Stimulated activated CD8-positive, alpha-beta memory T cell treated with anti-CD3 and anti-CD28 coated beads, Interleukin-7, amount 100 ng/mL, for 48 hours (primary cell): ENCODE measurements at regions not wholly inside any gene's neighbourhood (a gene's known extent, or its start where the extent isn't known, plus 50 kb on each side); places are given as distances from the start of the nearest gene placed in this dataset.

Source experiments
- DNase-seq, 2 donors: peaks; one replicate each; pipeline ENCODE4 v3.0.0-alpha.2; 2020; ENCODE audit warnings: low read depth in 1 of 2; ENCODE audit errors: extremely low read depth in 1 of 2

DNA sequence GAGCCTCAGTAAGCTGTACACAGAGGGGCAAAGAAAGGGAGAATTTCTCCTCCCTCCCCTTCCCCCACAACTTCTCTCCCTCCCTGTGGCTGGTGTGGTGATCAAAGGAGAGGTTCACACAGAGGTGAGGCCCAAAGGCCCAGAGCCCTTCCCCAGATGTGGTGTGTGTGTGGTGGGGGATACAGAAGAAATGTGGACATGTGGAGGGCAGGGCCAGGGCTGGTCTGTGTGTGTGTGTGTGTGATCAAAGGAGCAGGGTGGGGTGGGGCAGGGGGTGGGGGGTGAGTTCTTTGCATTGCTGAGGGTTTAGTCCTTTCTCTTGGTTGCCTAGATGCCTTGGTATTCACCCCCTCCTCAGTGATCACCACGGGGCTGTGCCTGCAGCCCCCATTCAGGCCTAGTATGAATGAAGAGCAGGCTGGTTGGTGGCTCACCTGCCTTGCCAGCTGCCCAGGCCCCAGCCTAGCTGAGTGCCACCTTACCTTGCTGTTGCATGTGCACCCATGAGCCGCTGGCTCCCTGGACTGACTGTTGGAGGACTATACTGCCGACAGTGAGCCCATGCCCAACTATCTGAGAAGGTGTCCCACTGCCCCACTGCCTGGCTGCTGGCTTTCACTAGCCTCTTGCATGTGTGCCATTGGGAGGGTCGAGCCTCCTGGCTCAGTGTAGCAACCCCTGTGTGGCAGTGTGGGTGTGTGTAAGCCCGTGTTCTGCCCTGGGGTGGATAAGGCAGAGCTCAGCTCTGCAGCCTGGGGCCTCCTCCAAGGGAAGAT lies 101.9 kb downstream of the EFNB1 start:
- DNase-seq: no peak

DNA sequence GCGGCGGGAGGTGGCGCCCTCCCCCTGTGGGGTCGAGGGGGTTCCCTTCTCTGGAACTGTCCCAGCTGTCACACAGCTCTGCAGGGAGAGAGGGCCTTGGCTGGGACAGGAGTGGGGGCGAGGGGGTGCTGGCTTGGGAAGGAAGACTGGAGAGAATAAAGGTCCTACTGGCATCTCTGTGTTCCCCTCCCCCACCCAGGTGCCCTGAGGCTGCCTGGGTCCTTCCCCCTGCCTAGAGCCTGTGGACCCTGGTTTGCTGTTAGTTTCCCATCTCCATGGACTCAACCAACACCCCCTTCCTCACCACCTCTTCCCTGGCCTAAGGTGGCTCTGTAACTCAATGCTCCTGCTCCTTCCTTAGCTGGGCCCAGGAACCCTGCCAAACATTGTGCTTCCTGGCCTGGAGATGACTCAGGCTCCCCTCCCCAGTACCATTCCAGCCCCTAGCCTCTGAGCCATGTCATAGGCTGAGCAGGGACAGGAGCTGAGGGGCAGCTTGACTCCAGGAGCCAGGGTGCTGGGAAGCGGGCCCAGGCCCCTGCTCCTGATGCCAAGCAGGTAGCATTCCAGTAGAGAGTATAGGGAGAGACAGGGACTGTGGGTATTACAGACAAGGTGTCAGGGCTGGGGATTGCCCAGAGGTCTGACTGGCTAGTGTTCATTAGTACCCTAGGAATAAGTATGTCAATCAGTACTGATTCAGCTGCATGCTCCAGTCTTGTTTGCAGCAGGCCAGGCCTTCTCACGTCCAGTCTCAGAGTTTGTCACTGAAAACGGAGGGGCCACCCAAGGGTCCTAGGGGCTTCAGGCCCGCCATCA lies 100.7 kb downstream of the EFNB1 start:
- no peak for DNase-seq

DNA sequence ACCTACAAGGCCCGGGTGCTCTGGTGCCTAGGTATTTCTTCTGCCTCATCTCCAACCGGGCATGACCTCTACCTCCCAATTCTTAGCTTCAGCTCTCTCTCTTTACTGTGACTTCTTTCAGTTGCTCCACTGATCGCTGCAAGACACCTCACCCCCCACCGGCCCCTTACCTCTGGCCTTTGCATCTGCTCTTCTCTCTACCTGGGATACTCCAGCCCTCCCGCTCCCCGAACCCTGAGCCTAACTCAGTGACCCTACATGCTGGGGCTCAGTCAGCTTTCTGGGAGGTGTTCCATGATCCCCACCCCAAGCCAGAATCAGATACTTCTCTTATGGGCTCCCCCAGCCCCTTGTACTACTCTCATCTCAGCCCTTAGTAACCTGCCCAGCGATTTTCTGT lies 99.6 kb downstream of the EFNB1 start:
- no peak for DNase-seq

DNA sequence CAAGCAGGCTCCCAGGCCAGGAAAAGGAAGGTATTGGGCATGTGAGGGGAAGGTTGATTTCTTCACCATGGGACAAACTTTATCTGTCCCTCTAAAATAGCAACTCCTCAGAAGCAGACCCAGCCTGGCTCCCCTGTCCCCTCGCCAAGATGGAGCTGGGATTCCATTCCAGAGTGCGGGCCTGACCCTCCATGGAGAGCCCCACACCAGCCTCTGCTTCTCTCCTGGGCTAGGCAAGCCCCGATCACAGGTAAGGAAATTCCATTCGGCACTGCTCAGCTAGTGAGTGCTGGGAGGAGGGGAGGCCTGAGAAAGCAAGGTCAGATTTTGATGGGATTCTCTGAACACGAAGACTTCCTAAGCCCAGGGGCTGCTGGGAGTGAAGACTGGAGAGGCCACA lies 98.4 kb downstream of the EFNB1 start:
- DNase-seq: no peak

DNA sequence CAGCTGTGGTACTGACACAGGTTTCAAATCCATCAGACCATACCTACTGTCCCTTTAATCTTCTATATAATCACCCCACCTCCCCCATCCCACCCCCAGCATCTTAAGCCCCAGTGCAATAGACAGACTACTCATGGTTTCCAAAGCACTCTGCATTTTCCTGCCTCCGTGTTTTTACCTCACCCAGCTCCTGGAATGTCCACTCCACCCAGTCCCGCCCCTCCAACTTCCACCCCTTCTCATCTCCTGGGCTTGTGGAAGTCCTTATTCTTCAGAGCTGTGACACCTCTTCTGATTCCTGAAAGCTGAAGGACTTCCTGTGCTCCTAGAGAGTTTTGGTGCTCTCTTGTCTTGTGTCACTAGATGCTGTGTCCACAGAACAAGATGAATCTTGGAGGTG lies 94.3 kb downstream of the EFNB1 start:
- no peak for DNase-seq

DNA sequence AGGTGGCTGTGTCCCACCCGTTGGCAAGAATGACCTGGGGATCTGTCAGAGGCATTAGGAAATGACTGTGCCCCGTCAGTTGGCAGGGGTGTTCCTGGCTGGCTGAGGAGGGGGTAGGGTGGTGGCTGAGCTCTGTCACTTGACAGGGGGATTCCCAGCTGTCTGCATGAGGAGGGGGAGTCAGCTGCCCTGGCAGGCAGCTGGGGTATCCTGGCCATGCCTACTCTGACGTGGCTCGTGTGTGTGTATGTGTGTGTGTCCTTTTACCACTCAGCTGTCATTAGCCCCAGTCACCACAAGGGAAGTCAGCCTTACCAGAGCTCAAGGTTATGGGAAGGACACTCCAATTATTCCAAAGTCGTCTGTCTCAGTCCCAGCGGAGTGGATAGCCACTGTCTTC lies 93.2 kb downstream of the EFNB1 start:
- DNase-seq: no peak

DNA sequence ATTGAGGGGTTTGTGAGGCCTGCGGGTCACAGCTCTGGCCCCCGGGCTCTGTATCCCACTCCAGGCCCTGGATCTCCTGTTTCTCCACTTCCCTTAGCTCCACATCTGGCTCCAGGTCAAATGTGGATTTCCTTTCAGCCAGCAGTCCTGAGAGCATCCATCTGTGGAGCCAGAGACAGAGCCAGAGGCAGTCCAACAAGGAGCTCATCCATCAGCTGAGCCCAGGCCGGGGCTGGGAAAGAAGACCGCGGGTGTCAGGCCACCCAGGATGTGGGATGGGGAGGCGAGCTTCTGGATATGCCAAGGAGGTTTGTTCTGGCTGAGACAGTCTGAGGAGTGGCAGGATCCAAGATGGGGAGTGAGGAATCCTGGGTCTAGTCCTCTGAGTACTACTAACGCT lies 91.7 kb downstream of the EFNB1 start:
- DNase-seq: no peak

DNA sequence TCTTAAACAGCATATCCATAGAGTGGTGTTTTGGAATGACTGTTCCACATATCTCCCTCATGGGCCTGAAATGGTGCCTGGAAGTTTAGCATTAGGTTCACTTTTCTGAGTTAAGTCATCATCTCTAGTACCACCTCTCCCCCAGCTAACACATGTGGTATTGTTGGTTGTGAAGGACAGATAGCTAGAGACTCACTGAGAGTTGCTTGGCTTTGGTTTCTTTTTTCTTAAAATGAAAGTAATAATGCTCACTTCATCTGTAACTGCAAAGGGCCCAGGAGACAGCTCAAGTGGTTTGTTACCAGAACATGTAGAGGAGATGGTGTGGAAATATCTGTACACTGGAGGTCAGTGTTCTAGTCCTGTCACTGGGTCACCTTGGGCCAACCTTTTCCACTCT lies 90.9 kb downstream of the EFNB1 start:
- no peak for DNase-seq

DNA sequence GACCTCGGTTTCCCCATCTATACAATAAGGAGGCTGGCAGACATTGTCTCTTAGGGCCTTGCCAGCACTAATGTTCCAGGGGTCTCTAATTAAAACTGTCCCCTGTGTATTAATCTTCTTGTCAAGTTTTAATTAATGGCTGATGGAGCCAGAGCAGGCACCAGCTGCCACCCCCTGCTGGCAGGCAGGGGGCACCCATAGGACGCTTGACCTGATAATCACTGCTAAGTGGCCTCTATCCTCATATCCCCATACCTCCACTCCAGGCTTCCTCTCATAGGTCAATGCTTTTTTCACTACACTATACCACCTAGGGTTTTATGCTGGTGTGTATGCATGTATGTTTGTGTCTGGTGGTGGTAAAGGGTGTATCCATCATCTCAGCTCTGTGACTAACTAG lies 89.4 kb downstream of the EFNB1 start:
- no peak for DNase-seq

DNA sequence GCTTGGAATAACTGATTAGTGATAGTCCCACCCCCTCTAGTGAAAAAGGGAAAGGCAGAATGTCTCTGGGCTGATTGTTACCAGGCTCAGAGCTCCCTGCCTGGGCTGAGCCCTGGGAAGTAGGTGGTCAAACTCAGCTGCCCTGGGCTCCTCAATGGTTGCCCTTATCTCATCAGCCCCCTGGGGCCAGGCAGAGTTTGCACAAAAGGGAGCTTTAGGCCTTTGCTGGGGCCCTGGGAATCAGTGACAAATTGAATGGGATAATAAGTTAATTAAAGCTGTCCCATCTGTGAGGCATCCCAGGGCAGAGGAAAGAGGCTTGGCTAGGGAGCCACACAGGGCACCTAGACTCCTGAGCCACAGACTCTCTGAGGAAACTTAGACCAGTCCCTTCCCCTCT lies 89.0 kb downstream of the EFNB1 start:
- DNase-seq: no peak

DNA sequence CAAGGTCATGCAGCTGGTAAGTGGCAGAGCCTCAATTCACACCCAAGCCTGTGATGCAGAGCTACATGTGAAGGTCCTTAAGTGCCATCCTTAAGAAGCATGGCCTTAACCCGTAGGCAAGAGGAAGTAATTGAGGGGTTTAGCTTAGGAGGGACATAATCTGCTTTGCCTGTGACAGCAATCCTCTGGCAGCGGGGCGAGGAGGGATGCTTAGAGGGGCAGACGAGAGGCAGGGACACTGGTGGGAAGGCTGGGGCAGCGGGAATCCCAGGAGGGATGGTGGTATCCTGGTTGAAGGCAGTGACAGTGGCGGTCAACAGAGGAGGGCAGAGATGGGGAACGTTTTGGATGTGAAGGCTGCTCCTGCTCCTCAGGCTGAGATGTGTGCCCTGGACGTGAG lies 88.1 kb downstream of the EFNB1 start:
- no peak for DNase-seq

DNA sequence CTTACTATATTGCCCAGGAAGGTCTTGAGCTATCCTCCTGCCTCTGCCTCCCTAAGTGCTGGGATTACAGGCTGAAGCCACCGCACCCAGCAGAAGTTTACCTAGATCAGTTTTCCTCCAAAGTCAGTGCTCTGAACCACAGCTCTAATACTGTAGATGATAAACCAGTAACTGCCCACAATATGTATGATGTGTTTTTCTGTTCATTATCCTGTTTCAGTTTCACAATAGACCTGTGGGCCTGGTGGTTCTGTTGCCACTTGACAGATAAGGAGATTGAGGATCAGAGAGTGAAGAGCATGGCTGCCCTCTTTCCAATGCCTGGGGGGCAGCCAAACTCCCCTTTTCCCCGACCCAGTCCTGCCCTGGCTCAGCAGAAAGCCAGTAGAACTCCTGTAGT lies 87.0 kb downstream of the EFNB1 start:
- DNase-seq: no peak

DNA sequence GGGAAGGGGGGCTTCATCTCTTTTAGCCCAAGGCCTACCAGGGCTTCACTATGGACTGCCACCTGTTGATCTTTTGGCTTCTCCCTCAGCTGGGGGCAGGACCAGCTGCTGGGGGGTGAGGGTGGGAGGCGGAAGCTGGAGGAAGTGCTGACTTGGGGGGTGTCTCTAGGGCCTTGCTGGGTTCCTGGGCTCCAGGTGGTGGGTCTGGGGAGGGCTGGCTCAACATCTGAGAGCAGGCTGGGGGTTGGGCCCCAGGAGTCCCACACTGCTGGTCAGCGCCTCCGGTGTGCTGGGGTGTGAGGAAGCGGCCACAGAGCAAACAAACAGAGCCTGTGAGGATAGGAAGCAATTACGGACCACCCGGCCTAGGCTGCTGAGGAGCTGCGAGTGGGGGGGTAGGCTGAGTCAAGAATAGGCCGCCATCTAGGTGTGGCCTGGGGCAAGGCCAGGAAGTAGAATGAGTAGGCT lies 85.7 kb downstream of the EFNB1 start:
- DNase-seq: no peak

DNA sequence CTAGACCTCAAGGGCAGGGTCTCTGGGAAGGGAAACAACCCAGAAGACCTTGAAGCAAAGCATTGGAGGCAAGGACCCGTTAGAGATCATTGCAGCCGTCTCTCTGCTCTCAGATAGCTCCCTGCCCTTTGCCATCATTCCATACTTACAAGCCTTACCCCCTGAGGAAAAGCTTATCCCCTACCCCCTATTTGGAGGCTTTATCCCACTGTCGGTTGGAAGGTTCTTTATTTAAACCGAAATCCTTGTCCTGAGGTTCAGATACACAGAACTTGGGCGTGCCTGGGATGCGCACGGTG lies 84.4 kb downstream of the EFNB1 start:
- no peak for DNase-seq

DNA sequence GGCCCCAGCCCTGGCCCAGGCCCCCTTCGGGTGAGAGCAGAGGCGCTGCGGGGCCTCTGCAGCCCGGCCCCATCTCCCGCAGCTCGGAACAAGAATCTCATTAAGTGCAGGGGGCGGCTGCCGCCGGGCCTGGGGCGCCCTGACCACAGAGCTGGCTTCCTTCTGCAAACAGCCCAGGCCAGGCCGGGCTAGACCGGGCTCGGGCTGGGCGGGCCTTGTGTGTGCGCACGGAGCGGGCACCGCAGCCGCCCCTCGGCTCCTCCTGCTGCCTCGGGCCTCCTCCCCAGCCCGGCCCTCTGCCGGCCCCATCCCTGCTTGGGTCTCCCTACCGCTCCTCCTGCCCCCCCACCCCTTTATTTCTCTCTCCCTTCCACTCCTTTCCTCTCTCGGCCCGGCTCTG lies 83.3 kb downstream of the EFNB1 start:
- no peak for DNase-seq

DNA sequence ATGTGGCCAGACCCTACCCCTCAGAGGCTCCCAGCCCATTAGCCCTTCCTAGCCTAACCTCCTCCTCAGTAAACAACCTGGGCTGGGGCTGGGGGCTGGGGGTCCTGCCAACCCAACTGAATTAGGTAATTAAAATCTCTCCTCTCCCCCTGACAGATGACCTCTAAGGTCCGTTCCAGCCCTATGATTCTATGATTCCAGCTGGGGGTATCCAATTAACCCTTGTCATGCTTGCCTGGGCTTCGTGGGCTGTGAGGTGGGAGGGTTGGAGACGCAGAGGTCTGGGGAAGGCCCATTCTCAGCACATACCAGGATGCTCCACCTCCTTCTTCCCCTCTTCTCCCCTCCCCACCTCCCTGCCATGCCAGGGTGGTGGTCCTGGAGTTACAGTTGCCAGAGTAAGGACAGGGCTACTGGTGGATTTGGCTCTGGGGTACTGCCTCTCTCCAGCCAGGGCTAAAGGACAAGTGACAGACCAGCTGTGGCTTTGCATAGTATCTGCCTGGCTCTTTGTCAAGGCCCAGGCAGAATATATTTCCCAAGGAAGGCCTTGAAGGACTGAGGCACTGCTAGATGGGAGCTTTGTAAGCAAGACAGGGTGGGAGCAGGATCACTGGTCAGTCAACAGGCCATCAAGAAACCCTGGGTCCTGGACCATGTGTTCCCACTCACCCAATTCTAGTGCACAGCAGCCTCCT lies 82.1 kb downstream of the EFNB1 start:
- no peak for DNase-seq

DNA sequence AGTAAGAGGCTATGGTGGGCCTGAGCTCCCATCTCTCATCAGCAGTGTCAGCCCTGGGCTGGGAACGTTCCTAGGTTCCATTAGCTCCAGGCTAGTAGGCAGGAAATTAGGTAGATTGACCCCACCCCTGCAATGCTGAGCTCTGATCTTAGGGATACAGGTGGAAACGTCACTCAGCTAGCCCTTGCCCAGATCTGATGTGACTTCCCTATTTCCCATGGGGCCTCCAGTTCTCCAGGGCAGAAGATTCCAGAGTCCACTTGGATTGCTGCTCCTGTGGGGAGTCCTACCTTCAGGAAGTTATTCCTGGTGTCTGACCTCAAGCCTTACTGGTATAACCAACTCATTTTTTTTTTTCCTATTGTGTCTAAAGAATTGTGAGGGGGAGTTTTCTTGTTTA lies 81.1 kb downstream of the EFNB1 start:
- no peak for DNase-seq

DNA sequence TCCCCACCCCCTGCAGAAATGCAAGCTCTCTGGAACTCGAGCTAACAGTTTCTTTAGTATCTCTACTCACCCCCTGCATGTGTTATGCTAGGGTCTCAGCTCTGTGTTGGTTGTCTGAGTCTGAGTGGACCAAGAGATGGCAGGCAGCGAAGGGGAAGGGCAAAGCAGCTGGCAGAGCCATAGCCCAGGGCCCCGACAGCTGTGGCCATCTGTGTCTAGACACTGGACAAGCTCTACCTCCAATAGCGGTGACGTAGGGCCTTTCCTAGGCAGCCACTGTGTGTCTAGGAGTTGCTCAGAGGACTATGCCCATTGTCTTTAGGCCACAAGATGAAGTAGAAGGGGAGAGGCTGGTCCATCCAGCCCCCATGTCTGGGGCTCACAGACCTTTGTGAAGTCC lies 79.2 kb downstream of the EFNB1 start:
- DNase-seq: no peak

DNA sequence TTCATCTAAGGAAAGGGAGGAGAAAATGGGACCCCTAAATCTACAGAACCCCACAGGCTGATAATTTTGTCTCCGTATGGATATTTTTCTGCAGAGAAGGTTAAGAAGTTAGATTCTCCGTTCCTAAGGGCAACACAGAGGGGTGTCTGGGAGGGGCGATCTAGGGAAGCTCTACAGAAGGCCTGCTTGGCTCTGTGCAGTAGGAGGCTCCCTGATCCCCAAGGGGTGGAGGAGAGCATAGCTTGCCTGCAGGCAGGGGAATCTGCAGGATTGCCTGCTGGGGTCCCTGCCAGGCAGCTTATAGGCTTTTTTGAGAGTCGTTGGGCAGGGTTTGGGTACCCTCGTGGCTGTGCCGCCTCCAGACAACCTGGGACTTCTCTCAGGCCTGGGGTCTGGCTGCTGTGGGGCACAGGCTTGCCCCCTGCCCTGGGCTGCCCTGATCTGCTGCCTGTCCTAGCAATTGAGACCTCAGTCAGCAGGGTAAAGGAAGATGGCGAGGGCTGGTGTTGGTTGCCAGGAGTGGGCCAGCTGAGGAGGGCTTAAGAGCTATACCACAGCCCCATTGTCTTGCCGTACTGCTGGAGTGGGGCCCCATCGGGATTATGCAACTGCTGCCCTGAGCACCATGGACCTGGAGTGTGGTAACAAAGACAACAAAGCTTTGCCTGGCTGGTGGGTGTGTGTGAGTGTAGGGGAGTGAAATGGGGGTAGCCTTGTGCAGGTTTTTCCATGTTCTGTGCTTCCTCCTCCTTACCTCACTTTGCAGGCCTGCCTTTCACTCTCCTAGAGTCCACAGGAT lies 74.1 kb downstream of the EFNB1 start:
- DNase-seq: no peak

DNA sequence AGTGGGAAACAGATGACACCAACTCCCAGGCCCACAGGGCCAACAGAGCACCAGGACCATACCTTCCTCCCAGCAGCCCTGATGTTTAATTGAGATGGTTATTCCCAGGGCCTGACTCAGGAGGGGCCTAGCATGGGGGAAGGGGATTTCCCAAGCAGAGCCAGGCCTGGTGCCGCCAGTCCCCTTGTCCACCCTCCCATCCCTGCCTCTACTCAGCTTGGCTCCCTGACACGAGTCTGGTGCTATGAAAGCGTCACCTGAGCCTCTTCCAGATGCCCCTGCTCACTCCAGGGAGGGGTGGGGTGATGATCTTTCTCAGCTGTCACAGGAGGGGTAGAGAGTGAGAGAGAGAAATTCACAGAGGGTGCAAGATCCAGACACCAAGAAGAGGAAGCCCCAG lies 72.7 kb downstream of the EFNB1 start:
- DNase-seq: no peak

DNA sequence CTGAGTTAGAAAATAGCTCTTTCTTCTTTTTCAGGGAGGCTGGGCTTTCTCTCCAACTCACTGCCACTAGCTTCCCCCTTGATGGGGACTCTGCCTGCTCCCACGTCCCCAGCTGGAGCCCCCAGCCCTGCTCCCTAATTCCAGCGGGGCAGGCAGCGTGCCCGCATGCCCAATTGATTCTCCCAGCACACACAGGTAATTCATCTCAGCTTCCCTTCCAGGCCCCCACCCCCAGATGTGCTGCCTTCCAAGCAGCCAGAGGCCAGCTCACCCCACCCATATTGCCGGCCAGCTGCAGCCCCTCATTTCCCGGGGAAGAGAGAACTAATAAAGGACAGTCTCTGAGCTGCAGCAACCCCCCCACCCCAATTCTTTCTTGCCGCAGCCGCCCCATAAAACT lies 69.8 kb downstream of the EFNB1 start:
- DNase-seq: no peak
